Activated CD4-positive, alpha-beta T cell treated with anti-CD3 and anti-CD28 coated beads, Interleukin-10, Interleukin-2, amounts not matched to agents 100 ng/mL and 50 ng/mL, durations not matched to agents 16 hours and 8 hours (primary cell): ENCODE measurements at regions not wholly inside any gene's neighbourhood (a gene's known extent, or its start where the extent isn't known, plus 50 kb on each side); places are given as distances from the start of the nearest gene placed in this dataset.
A peak's percentile ranks its signal among the peaks of the same experiment; 100 is the strongest.

Experiments
- DNase-seq: peaks from one replicate; pipeline ENCODE4 v3.0.0-alpha.2; 2020

DNA sequence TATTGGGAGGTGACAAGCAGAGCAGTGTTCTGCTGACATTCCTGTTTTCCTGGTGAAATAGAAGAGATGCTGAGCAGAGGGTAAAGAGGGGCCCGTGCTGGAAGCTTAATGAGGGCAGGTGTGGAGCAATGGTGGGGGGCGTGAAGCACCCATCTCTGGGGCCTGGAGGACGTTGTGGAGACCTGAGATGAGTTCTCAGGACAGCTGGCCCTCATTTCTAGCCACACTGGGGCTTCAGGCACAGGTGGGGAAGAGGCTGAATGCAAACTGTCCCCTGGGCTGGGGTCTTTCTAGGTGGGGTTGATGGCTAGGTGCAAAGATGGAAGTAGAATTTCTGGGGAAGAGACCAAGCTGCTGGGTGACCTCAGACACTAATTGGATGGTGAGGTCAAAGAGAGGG lies 274.2 kb upstream of the TCERG1L start:
- DNase-seq, result no peak

DNA sequence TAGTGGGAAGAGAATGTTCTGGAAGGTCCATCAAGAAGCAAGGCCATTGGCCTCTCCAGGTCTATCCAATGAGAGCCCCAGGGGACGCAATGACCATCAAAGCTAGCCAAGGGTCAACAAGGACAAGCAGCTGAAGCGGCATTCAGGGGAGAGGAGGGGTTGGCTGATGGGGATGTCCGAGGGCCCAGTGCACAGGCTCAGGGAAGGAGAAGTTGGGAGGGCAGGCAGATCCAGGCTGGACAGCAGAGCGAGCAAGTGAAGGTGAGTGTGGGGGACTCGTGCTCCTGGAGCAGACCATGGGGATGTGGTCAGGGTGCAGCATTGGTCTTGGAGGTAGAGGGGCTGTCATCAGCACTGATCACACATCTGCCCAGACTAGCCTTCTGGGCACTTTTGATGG lies 275.4 kb upstream of the TCERG1L start:
- no peak for DNase-seq

DNA sequence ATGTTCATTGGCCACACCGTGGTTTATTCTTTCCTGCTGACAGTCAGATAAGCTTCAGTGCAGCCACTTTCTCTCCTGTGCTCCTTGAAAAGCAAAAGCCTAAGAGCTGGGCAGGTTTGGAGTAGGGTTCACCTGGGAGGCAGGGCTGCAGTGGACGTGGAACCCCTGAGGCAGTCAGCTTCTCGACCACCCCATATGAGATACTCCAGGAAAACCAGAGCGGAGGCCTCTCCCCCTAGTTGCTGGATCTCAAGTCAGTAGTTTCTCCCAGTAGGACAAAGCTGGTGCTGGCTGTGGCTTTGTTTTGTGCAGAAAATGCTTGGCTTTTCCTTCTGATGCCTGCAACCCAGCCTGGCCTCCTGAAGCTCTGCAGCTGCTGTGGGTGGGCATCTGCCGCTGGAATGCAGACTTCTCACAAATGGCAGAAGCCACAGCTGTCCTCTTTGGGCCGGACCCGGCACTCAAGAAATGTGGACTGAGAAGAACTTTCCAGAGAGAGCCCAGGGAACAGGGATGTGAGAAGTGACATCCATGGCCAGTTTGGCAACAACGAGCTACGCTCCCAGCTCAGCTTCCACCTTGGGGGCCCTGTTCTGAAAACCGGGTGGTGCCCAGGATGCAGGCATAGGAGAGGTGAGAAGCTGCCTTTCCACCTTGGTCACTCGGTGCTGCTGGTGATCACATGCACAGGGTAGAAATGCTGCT lies 276.6 kb upstream of the TCERG1L start:
- DNase-seq, result no peak

GRCh38 chr10:131588704-131589220 lies 277.2 kb upstream of the TCERG1L start:
- no peak for DNase-seq

DNA sequence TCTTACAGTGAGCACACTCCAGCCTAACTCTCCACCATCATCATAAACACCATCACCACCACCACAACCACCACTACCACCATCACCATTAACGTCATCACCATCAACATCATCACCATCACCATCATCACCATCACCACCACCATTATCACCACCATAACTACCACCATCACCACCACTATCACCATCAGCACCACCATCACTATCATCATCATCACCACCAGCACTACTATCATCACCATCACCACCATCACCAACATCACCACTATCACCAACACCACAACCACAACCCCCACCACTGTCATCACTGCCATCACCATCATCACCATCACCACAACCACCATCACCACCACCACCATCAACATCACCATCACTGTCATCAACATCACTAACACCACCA lies 279.0 kb upstream of the TCERG1L start:
- DNase-seq, result no peak

DNA sequence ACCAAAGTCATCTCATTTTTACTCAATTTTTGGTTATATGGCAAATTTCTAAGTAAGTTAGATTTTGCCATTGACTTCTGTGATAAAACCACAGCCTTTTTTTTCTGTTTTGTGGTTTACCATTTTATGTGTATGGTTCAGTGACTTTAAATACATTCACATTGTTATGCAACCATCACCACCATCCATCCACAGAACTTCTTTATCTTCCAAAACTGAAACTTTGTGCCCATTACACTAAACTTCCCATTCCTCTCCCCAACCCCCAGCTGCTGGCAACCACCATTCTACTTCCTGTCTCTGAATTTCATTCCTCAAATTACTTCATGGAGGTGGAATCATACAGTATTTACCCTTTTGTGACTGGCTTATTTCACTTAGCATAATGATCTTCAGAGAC lies 280.4 kb upstream of the TCERG1L start:
- DNase-seq, result no peak

- no peak for DNase-seq
Measured at GRCh38 chr10:131609176-131609575, 291.6 kb upstream of the PPP2R2D start.

DNA sequence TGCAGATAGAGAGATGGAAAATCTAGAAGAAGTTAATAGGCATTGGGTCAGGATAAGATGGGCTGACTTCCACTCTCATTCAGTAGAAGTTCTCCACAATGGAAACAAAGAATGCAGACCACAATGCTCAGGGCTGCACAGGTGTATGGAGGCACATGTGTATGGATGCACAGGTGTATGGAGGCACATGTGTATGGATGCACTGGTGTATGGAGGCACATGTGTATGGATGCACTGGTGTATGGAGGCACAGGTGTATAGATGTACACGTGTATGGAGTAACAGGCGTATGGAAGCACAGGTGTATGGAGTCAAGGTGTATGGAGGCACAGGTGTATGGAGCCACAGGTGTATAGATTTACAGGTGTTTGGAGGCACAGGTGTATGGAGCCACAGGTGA lies 285.7 kb upstream of the PPP2R2D start:
- DNase-seq, result no peak

DNA sequence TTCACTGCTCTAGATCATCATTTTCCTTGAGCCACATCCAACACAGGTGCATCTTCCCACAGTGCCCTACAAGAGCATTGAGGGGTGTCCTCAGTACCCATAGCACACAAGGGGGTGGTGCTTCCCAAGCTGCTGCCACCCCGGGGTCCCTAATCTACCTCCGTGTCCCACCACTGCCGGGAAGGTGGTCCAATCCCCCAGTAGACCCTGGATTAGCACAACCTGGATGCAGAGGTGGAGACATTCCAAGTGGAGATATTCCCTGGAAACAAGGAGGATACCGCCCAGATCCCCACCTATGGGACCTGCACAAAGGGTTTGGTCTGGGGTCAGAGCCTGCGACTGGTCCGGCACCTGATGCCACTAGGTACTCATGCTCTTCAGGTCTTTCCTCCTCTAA lies 284.8 kb upstream of the PPP2R2D start:
- no peak for DNase-seq

DNA sequence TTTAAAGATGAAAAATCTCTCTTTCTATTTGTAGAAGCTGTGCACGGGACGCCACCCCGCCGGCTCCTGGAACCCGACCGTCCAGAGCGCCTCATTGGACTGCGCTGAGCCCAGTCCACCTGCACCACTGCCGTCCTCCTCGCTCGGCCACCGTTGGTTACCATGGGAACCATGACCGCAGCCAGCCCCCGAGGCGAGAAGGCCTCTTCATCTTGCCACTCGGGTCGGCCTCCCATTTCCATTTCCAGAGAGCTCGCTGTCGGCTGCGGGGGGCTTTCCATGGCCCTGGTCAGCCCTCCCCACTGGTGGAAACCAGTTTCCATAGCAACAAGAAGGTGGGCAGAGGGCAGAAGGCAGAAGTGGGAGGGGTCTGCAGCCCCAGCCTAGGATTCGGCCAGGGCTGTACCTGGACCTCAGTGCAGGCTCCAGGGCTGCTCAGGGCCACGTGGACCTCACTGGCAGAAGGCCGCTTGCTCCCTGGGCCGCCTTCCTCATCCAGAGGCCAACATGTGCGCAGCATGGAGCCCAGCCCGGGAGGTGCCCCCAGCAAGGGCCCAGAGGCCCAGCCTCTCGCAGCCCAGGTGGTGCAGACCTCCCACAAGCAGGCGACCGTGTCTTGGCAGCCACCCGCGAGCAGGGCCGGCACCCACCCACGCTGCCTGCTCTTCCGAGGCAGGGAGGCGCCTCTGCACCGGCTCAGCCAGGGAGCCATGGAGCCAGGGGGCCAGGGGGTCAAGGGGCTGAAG lies 283.5 kb upstream of the PPP2R2D start:
- DNase-seq, result no peak

GRCh38 chr10:131618587-131619267 lies 282.1 kb upstream of the PPP2R2D start:
- DNase-seq, result no peak

DNA sequence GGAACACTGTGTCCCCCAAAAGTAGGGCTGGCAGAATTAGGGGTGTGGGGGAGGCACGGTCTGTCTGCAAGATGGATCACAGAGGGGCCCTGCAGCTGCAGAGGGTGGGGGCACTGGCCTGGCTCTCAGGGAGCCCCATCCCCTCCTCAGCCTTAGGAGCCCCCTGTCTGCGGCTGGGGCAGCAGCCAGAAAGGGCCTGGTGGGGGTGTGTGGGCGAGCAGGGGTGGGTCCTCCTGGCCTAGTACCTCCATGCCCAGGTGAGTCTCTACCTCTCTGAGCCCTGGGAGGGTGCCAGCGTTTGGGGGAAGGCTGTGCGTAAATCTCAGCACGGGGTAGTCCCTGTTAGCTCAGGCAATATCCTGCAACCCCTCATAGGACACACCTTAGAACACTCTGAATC lies 280.5 kb upstream of the PPP2R2D start:
- no peak for DNase-seq

- no peak for DNase-seq
Measured at GRCh38 chr10:131620904-131621303, 279.9 kb upstream of the PPP2R2D start.

- no peak for DNase-seq
Measured at GRCh38 chr10:131621784-131622624, 278.8 kb upstream of the PPP2R2D start.

GRCh38 chr10:131625041-131625440 lies 275.8 kb upstream of the PPP2R2D start:
- DNase-seq, result no peak

DNA sequence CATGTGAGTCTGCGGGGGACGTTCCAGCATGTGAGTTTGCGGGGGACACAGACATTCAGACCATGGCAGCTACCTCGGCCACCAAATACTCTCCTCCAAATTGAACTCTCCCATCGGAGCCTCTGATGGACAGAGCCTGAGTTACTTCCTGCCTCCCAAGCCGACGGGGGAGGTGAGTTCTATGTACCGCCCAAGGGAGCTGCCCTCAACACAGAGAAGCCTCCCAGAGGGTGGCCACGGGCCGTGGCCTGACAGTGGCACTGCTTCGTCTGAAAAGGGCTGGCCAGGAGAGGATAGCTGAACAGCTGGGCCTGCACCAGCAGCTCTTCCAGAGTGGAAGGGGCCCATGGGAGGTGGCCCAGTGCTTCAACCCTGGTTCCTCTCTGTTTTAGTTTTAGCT lies 274.5 kb upstream of the PPP2R2D start:
- DNase-seq, result no peak

GRCh38 chr10:131629026-131629770 lies 271.6 kb upstream of the PPP2R2D start:
- DNase-seq, result no peak

DNA sequence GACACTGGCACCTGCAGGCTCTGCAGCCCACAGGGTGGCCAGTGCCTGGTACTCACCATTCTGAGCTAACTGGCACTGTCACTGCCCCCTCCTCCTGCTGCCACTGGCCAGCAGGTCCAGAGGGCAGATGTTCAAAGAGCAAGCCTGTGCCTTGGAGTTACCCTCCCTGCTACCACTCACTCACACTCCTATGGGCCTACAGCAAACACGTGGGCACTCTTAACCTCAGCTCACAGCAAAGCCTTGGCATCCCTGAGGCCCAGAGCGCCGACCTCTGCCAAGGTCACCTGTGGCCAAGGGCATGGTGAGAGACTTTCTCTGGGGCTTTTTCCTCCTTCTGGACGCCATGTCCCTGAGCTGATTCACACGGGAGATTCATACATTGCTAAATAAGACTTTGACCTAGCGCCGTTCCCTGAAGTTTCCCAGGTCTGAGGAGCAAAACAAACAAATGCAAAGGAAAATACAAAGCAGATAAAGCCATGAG lies 270.0 kb upstream of the PPP2R2D start:
- DNase-seq, result no peak

DNA sequence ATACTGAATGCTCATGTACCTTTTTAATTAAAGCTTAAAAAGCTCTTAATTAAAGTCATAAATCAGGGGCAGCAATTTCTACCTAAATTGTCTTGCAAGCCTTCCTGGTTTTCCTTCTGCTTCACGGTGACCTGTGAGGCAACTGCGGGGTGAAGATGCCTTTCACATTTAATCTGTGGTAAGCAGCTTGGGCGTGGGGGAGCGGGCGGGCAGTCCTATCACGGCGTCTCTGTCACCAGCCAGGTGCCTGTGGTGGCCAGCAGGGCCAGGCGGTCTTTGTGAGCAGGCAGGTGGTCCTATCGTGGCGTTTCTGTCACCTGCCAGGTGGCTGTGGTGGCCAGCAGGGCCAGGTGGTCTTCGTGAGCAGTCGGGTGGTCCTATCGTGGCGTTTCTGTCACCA lies 269.2 kb upstream of the PPP2R2D start:
- no peak for DNase-seq

DNA sequence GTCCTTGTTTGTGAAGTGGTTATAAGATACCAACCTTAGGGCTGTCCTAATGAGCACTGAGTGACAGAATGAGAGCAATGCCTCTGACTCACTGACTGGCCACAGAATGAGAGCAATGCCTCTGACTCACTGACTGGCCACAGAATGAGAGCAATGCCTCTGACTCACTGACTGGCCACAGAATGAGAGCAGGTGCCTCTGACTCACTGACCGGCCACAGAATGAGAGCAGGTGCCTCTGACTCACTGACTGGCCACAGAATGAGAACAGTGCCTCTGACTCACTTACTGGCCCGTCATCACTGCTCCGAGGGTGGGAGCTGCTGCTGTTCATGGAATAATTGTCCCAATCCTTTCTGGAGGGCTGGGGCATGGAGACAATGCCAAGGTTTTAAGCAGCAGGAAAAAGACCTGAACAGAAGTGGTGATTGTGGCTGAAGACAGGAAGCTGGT lies 265.2 kb upstream of the PPP2R2D start:
- DNase-seq, result peak; percentile 34

- DNase-seq, result no peak
Measured at GRCh38 chr10:131636116-131636515, 264.7 kb upstream of the PPP2R2D start.
